ENCODE measurements at regions not wholly inside any gene's neighbourhood (a gene's known extent, or its start where the extent isn't known, plus 50 kb on each side); places are given as distances from the start of the nearest gene placed in this dataset.
"Not testable (repeated sequence)": the region's sequence is repeated elsewhere in the genome, so short reads cannot be mapped to it uniquely, and the experiment has no call there.

DNA sequence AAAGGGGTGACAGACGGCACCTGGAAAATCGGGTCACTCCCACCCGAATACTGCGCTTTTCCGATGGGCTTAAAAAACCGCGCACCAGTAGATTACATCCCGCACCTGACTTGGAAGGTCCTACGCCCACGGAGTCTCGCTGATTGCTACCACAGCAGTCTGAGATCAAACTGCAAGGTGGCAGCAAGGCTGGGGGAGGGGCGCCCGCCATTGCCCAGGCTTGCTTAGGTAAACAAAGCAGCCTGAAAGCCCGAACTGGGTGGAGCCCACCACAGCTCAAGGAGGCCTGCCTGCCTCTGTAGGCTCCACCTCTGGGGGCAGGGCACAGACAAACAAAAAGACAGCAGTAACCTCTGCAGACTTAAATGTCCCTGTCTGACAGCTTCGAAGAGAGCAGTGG, 234.2 kb upstream of the ANXA10 start:
- not testable (repeated sequence) for TF ChIP-seq FOXA1 (IDR thresholded peaks at IDR 0.05); FOXM1 (IDR thresholded peaks at IDR 0.05; ENCODE audit: borderline replicate concordance); SUZ12 (IDR thresholded peaks at IDR 0.05); FOXK2 (IDR thresholded peaks at IDR 0.05); NFRKB (IDR thresholded peaks at IDR 0.05); HDGF (IDR thresholded peaks at IDR 0.05; ENCODE audit: borderline replicate concordance); BHLHE40 (IDR thresholded peaks at IDR 0.05; ENCODE audit: borderline replicate concordance); SP1 (IDR thresholded peaks at IDR 0.05); TARDBP (IDR thresholded peaks at IDR 0.05); ELF4 (IDR thresholded peaks at IDR 0.05)
- TF ChIP-seq, protein P1, sequence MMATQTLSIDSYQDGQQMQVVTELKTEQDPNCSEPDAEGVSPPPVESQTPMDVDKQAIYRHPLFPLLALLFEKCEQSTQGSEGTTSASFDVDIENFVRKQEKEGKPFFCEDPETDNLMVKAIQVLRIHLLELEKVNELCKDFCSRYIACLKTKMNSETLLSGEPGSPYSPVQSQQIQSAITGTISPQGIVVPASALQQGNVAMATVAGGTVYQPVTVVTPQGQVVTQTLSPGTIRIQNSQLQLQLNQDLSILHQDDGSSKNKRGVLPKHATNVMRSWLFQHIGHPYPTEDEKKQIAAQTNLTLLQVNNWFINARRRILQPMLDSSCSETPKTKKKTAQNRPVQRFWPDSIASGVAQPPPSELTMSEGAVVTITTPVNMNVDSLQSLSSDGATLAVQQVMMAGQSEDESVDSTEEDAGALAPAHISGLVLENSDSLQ (IDR thresholded peaks at IDR 0.05), result not testable (repeated sequence)
